ENCODE measurements at regions not wholly inside any gene's neighbourhood (a gene's known extent, or its start where the extent isn't known, plus 50 kb on each side); places are given as distances from the start of the nearest gene placed in this dataset.

- no peak for DNase-seq
Measured at GRCh38 chr10:90344226-90344625, 513.6 kb downstream of the HTR7 start.

GRCh38 chr10:90347239-90347638, 510.6 kb downstream of the HTR7 start:
- DNase-seq, result no peak

- no peak for DNase-seq
Measured at GRCh38 chr10:90350122-90350521, 507.7 kb downstream of the HTR7 start.

- no peak for DNase-seq
Measured at GRCh38 chr10:90352288-90352687, 505.6 kb downstream of the HTR7 start.

- DNase-seq, result no peak
Measured at GRCh38 chr10:90354914-90355313, 502.9 kb downstream of the HTR7 start.

- no peak for DNase-seq
Measured at GRCh38 chr10:90363799-90364483, 493.9 kb downstream of the HTR7 start.

GRCh38 chr10:90372451-90372850, 485.4 kb downstream of the HTR7 start:
- DNase-seq, result no peak

- no peak for DNase-seq
Measured at GRCh38 chr10:90373911-90374310, 483.9 kb downstream of the HTR7 start.

GRCh38 chr10:90378524-90379076, 479.2 kb downstream of the HTR7 start:
- no peak for DNase-seq

GRCh38 chr10:90381468-90381867, 476.4 kb downstream of the HTR7 start:
- DNase-seq, result no peak

- no peak for DNase-seq
Measured at GRCh38 chr10:90389876-90390275, 468.0 kb downstream of the HTR7 start.

- no peak for DNase-seq
Measured at GRCh38 chr10:90394311-90394710, 463.5 kb downstream of the HTR7 start.

- no peak for DNase-seq
Measured at GRCh38 chr10:90396721-90397120, 461.1 kb downstream of the HTR7 start.

- no peak for DNase-seq
Measured at GRCh38 chr10:90398566-90398965, 459.3 kb downstream of the HTR7 start.

- no peak for DNase-seq
Measured at GRCh38 chr10:90399782-90400181, 458.1 kb downstream of the HTR7 start.

- no peak for DNase-seq
Measured at GRCh38 chr10:90403211-90404000, 454.4 kb downstream of the HTR7 start.

- DNase-seq, result no peak
Measured at GRCh38 chr10:90407131-90407530, 450.7 kb downstream of the HTR7 start.

GRCh38 chr10:90407851-90408250, 450.0 kb downstream of the HTR7 start:
- no peak for DNase-seq

- DNase-seq, result no peak
Measured at GRCh38 chr10:90412582-90412981, 445.3 kb downstream of the HTR7 start.

- DNase-seq, result no peak
Measured at GRCh38 chr10:90413196-90413595, 444.6 kb downstream of the HTR7 start.

- DNase-seq, result no peak
Measured at GRCh38 chr10:90414926-90415325, 442.9 kb downstream of the HTR7 start.

GRCh38 chr10:90417029-90417428, 440.8 kb downstream of the HTR7 start:
- DNase-seq, result no peak

- no peak for DNase-seq
Measured at GRCh38 chr10:90417476-90418210, 440.2 kb downstream of the HTR7 start.

Measured in CD4-positive, alpha-beta T cell treated with Interferon alpha-2 for 1 hour (primary cell).